H1 (cell line): ENCODE measurements at regions not wholly inside any gene's neighbourhood (a gene's known extent, or its start where the extent isn't known, plus 50 kb on each side); places are given as distances from the start of the nearest gene placed in this dataset.

Source experiments
- TF ChIP-seq, protein P1 (sequence below): fragments of 300-600 bp; sonication (generic); IDR thresholded peaks from 2 replicates; pipeline ENCODE4 v1.7.1; 2012; ENCODE audit warnings: low read length, moderate library complexity, mild to moderate bottlenecking, inconsistent platforms; ENCODE audit not compliant: insufficient replicate concordance

DNA sequence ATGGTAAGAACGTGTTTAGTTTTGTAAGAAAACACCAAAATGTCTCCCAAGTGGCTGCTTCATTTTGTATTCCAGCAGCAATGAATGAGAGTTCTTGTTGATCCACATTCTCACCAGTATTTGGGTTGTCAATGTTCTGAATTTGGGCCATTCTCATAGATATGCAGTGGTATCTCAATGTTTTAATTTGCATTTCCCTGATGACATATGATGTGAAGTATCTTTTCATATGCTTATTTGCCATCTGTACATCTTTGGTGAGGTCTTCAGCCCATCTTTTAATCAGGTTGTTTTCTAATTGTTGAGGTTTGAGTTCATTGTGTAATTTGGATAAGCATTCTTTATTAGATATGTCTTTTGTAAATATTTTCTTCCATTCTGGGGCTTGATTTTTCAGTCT, 436.8 kb upstream of the IRAK1BP1 start (continued):
- TF ChIP-seq, protein P1, sequence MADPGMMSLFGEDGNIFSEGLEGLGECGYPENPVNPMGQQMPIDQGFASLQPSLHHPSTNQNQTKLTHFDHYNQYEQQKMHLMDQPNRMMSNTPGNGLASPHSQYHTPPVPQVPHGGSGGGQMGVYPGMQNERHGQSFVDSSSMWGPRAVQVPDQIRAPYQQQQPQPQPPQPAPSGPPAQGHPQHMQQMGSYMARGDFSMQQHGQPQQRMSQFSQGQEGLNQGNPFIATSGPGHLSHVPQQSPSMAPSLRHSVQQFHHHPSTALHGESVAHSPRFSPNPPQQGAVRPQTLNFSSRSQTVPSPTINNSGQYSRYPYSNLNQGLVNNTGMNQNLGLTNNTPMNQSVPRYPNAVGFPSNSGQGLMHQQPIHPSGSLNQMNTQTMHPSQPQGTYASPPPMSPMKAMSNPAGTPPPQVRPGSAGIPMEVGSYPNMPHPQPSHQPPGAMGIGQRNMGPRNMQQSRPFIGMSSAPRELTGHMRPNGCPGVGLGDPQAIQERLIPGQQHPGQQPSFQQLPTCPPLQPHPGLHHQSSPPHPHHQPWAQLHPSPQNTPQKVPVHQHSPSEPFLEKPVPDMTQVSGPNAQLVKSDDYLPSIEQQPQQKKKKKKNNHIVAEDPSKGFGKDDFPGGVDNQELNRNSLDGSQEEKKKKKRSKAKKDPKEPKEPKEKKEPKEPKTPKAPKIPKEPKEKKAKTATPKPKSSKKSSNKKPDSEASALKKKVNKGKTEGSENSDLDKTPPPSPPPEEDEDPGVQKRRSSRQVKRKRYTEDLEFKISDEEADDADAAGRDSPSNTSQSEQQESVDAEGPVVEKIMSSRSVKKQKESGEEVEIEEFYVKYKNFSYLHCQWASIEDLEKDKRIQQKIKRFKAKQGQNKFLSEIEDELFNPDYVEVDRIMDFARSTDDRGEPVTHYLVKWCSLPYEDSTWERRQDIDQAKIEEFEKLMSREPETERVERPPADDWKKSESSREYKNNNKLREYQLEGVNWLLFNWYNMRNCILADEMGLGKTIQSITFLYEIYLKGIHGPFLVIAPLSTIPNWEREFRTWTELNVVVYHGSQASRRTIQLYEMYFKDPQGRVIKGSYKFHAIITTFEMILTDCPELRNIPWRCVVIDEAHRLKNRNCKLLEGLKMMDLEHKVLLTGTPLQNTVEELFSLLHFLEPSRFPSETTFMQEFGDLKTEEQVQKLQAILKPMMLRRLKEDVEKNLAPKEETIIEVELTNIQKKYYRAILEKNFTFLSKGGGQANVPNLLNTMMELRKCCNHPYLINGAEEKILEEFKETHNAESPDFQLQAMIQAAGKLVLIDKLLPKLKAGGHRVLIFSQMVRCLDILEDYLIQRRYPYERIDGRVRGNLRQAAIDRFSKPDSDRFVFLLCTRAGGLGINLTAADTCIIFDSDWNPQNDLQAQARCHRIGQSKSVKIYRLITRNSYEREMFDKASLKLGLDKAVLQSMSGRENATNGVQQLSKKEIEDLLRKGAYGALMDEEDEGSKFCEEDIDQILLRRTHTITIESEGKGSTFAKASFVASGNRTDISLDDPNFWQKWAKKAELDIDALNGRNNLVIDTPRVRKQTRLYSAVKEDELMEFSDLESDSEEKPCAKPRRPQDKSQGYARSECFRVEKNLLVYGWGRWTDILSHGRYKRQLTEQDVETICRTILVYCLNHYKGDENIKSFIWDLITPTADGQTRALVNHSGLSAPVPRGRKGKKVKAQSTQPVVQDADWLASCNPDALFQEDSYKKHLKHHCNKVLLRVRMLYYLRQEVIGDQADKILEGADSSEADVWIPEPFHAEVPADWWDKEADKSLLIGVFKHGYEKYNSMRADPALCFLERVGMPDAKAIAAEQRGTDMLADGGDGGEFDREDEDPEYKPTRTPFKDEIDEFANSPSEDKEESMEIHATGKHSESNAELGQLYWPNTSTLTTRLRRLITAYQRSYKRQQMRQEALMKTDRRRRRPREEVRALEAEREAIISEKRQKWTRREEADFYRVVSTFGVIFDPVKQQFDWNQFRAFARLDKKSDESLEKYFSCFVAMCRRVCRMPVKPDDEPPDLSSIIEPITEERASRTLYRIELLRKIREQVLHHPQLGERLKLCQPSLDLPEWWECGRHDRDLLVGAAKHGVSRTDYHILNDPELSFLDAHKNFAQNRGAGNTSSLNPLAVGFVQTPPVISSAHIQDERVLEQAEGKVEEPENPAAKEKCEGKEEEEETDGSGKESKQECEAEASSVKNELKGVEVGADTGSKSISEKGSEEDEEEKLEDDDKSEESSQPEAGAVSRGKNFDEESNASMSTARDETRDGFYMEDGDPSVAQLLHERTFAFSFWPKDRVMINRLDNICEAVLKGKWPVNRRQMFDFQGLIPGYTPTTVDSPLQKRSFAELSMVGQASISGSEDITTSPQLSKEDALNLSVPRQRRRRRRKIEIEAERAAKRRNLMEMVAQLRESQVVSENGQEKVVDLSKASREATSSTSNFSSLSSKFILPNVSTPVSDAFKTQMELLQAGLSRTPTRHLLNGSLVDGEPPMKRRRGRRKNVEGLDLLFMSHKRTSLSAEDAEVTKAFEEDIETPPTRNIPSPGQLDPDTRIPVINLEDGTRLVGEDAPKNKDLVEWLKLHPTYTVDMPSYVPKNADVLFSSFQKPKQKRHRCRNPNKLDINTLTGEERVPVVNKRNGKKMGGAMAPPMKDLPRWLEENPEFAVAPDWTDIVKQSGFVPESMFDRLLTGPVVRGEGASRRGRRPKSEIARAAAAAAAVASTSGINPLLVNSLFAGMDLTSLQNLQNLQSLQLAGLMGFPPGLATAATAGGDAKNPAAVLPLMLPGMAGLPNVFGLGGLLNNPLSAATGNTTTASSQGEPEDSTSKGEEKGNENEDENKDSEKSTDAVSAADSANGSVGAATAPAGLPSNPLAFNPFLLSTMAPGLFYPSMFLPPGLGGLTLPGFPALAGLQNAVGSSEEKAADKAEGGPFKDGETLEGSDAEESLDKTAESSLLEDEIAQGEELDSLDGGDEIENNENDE = no peak
- TF ChIP-seq, all 59 proteins: peak for 0
